ENCODE measurements at regions not wholly inside any gene's neighbourhood (a gene's known extent, or its start where the extent isn't known, plus 50 kb on each side); places are given as distances from the start of the nearest gene placed in this dataset.

DNA sequence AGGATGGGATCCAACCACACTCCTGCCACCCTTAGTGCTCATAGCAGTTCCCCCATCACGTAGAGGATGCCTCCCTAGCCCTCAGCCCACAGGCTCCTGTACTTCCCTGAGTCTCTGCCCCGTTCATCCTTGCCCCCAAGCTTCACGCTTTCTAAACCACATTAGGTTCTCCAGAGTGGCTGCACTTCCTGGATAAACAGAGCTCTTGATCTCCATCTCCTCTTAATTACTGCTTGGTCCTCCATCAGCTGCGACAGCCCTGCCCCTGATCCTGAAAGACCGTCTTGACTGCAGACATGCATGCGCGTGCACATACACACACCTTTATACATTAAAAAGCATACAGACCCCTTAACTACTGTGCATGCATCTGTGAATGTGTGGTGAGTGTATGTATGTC, 530.0 kb downstream of the BCL11B start:
- CTCF ChIA-PET, result no interaction called here
- Histone ChIP-seq H3K27me3 (ENCODE audit: insufficient read depth) (no peaks in the 10 kb centered on the region), H3K9ac (no peak overlapping the region), H3K27ac (ENCODE audit: low read depth in 2 of 2, low read length in 1 of 2) (no peak overlapping the region), H3K4me2 (no peak overlapping the region), H3K9me2 (no peaks in the 10 kb centered on the region), H3K4me1 (ENCODE audit: control insufficient read depth in 1 of 2, insufficient read depth in 2 of 2, low read depth in 1 of 2, low read length in 1 of 2) (no peaks in the 10 kb centered on the region), H2AFZ (ENCODE audit: low read depth) (no peak overlapping the region), H3F3A (replicated peaks; ENCODE audit: insufficient read depth) (no peaks in the 10 kb centered on the region), H3K36me3 (replicated peaks in 1 of 2; ENCODE audit: control insufficient read depth in 1 of 2, insufficient read depth in 2 of 2, low read length in 1 of 2) (no peaks in the 10 kb centered on the region), H4K20me1 (ENCODE audit: insufficient read depth) (no peaks in the 10 kb centered on the region), H3K79me2 (ENCODE audit: insufficient read depth) (no peaks in the 10 kb centered on the region), H3K4me3 (ENCODE audit: low read depth in 2 of 2, low read length in 1 of 2) (no peak overlapping the region), H3K9me3 (no peaks in the 10 kb centered on the region)
- POLR2A ChIA-PET, result no interaction called here
- DNase-seq, result no peak
- TF ChIP-seq, protein P1, sequence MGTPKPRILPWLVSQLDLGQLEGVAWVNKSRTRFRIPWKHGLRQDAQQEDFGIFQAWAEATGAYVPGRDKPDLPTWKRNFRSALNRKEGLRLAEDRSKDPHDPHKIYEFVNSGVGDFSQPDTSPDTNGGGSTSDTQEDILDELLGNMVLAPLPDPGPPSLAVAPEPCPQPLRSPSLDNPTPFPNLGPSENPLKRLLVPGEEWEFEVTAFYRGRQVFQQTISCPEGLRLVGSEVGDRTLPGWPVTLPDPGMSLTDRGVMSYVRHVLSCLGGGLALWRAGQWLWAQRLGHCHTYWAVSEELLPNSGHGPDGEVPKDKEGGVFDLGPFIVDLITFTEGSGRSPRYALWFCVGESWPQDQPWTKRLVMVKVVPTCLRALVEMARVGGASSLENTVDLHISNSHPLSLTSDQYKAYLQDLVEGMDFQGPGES (IDR thresholded peaks at IDR 0.05; ENCODE audit: low read depth, low read length), result no peak
- no peak for TF ChIP-seq CHD2 (IDR thresholded peaks at IDR 0.05; ENCODE audit: low read length, partially characterized antibody)
- TF ChIP-seq PBX3 (IDR thresholded peaks at IDR 0.05), result no peak
- TF ChIP-seq USF2 (IDR thresholded peaks at IDR 0.05; ENCODE audit: borderline replicate concordance, low read depth, low read length), result no peak
- TF ChIP-seq RFX5 (IDR thresholded peaks at IDR 0.05; ENCODE audit: low read length), result no peak
- no peak for TF ChIP-seq FOSL2 (IDR thresholded peaks at IDR 0.05; ENCODE audit: borderline replicate concordance, low read depth)
- TF ChIP-seq RXRA (IDR thresholded peaks at IDR 0.05; ENCODE audit: borderline replicate concordance, low read depth), result no peak
- no peak for TF ChIP-seq EZH2phosphoT487 (IDR thresholded peaks at IDR 0.05; ENCODE audit: borderline replicate concordance, low read depth)
- no peak for TF ChIP-seq GATA2 (CRISPR knock-in tag; IDR thresholded peaks at IDR 0.05)
- TF ChIP-seq EP300 (IDR thresholded peaks at IDR 0.05; ENCODE audit: borderline replicate concordance in 1 of 2, low read depth in 1 of 2, low read length in 1 of 2), result no peak
- 2% methylated on average over 7 of the region's 7 CpGs for WGBS (ENCODE audit: low lambda C conversion rate)

GRCh38 chr14:98743536-98743935, 528.5 kb downstream of the BCL11B start:
- H3K79me2 ChIP-seq (ENCODE audit: insufficient read depth), result no peaks in the 10 kb centered on the region
- no peak overlapping the region for H3K9ac ChIP-seq
- no peaks in the 10 kb centered on the region for H3K4me1 ChIP-seq (ENCODE audit: control insufficient read depth in 1 of 2, insufficient read depth in 2 of 2, low read depth in 1 of 2, low read length in 1 of 2)
- no peak overlapping the region for H3K27ac ChIP-seq (ENCODE audit: low read depth in 2 of 2, low read length in 1 of 2)
- TF ChIP-seq PBX3 (IDR thresholded peaks at IDR 0.05), result no peak
- no peak for TF ChIP-seq SIN3A (IDR thresholded peaks at IDR 0.05; ENCODE audit: borderline replicate concordance, low read depth, low read length)
- TF ChIP-seq TEAD4 (IDR thresholded peaks at IDR 0.05; ENCODE audit: borderline replicate concordance, insufficient read depth), result no peak
- TF ChIP-seq NRF1 (IDR thresholded peaks at IDR 0.05; ENCODE audit: low read depth, low read length), result no peak
- POLR2A ChIA-PET, result no interaction called here
- no peaks in the 10 kb centered on the region for H4K20me1 ChIP-seq (ENCODE audit: insufficient read depth)
- no peak overlapping the region for H3K4me2 ChIP-seq
- DNase-seq, result no peak
- no peak overlapping the region for H3K4me3 ChIP-seq (ENCODE audit: low read depth in 2 of 2, low read length in 1 of 2)
- 8% methylated on average over 8 of the region's 8 CpGs for WGBS (ENCODE audit: low lambda C conversion rate)
- H3K9me3 ChIP-seq, result no peaks in the 10 kb centered on the region
- H3K9me2 ChIP-seq, result no peaks in the 10 kb centered on the region
- H3F3A ChIP-seq (replicated peaks; ENCODE audit: insufficient read depth), result no peaks in the 10 kb centered on the region
- CTCF ChIA-PET, result no interaction called here
- H3K36me3 ChIP-seq (replicated peaks in 1 of 2; ENCODE audit: control insufficient read depth in 1 of 2, insufficient read depth in 2 of 2, low read length in 1 of 2), result no peaks in the 10 kb centered on the region
- no peak overlapping the region for H2AFZ ChIP-seq (ENCODE audit: low read depth)
- H3K27me3 ChIP-seq (ENCODE audit: insufficient read depth), result no peaks in the 10 kb centered on the region

Data from SK-N-SH (cell line).